Choroid plexus epithelial cell (primary cell): ENCODE measurements at regions not wholly inside any gene's neighbourhood (a gene's known extent, or its start where the extent isn't known, plus 50 kb on each side); places are given as distances from the start of the nearest gene placed in this dataset.

Source experiments
- DNase-seq: peaks from one replicate; pipeline ENCODE4 v3.0.0-alpha.2; 2010; ENCODE audit warnings: low read depth
- H3K4me3 ChIP-seq: 2 replicates; pipeline ENCODE4 v1.5.1; 2011; ENCODE audit warnings: low read depth, mild to moderate bottlenecking, control low read depth, low read length, moderate library complexity
- CTCF ChIP-seq: conservative IDR thresholded peaks from 2 replicates; pipeline ENCODE4 v1.5.1; 2011; ENCODE audit warnings: low read depth, mild to moderate bottlenecking, control low read depth, inconsistent platforms, low read length, moderate library complexity

DNA sequence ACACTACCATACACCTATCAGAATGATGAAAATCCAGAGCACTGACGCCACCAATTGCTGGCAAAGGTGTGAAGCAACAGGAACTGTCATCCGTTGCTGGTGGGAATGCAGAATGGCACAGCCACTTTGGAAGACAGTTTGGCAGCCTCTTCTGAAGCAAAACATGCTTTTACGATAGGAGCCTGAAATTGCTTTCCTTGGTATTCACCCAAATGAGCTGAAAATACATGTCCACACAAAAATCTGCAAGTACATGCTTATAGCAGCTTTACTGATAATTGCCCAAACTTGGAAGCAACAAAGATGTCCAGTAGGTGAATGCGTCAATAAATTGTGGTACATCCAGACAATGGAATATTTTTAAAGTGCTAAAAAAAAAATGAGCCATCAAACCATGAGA, 322.8 kb upstream of the FAT1 start:
- H3K4me3 ChIP-seq, result no peak overlapping the region
- TF ChIP-seq CTCF, result no peak
- DNase-seq, result no peak

GRCh38 chr4:187059021-187059420, 335.4 kb upstream of the FAT1 start:
- no peak overlapping the region for H3K4me3 ChIP-seq
- DNase-seq, result no peak
- TF ChIP-seq CTCF, result no peak

- no peak for TF ChIP-seq CTCF
- no peak overlapping the region for H3K4me3 ChIP-seq
These were observed 336.2 kb upstream of the FAT1 start for GRCh38 chr4:187059895-187060294.

GRCh38 chr4:187060551-187060950, 336.9 kb upstream of the FAT1 start:
- H3K4me3 ChIP-seq, result no peak overlapping the region
- TF ChIP-seq CTCF, result no peak
- DNase-seq, result no peak

More at GRCh38 chr4:187059895-187060294, 336.2 kb upstream of the FAT1 start:
- DNase-seq, result no peak

- no peak overlapping the region for H3K4me3 ChIP-seq
- TF ChIP-seq CTCF, result no peak
- no peak for DNase-seq
These were observed 339.6 kb upstream of the FAT1 start for GRCh38 chr4:187063251-187063650.

GRCh38 chr4:187064033-187064432, 340.4 kb upstream of the FAT1 start:
- TF ChIP-seq CTCF, result no peak

GRCh38 chr4:187065396-187065795, 341.7 kb upstream of the FAT1 start:
- DNase-seq, result no peak
- H3K4me3 ChIP-seq, result no peak overlapping the region
- TF ChIP-seq CTCF, result no peak

More at GRCh38 chr4:187064033-187064432, 340.4 kb upstream of the FAT1 start:
- no peak overlapping the region for H3K4me3 ChIP-seq
- DNase-seq, result no peak
